ENCODE measurements at regions not wholly inside any gene's neighbourhood (a gene's known extent, or its start where the extent isn't known, plus 50 kb on each side); places are given as distances from the start of the nearest gene placed in this dataset.
"Not testable (repeated sequence)": the region's sequence is repeated elsewhere in the genome, so short reads cannot be mapped to it uniquely, and the experiment has no call there.

- DNase-seq, result no peak
Observed at GRCh38 chr15:23851921-23852320, 164.8 kb upstream of the NDN start.

- no peak for DNase-seq
Observed at GRCh38 chr15:23853286-23853685, 166.2 kb upstream of the NDN start.

- DNase-seq, result no peak
Observed at GRCh38 chr15:23854203-23854911, 167.3 kb upstream of the NDN start.

GRCh38 chr15:23854912-23855659 lies 168.0 kb upstream of the NDN start:
- peak; percentile 1 for DNase-seq

GRCh38 chr15:23855947-23856346 lies 168.8 kb upstream of the NDN start:
- no peak for DNase-seq

- DNase-seq, result peak; percentile 67
Observed at GRCh38 chr15:23857028-23857641, 170.0 kb upstream of the NDN start.

- DNase-seq, result no peak
Observed at GRCh38 chr15:23859008-23859407, 171.9 kb upstream of the NDN start.

GRCh38 chr15:23860290-23861245 lies 173.5 kb upstream of the NDN start:
- DNase-seq, result no peak

- peak; percentile 53 for DNase-seq
Observed at GRCh38 chr15:23866832-23867231, 179.7 kb upstream of the NDN start.

- DNase-seq, result peak; percentile 53
Observed at GRCh38 chr15:23869396-23869795, 182.3 kb upstream of the NDN start.

- DNase-seq, result not testable (repeated sequence)
Observed at GRCh38 chr15:23873613-23874012, 186.5 kb upstream of the NDN start.

- DNase-seq, result peak; percentile 51
Observed at GRCh38 chr15:23877502-23878412, 190.7 kb upstream of the NDN start.

- no peak for DNase-seq
Observed at GRCh38 chr15:23881291-23881690, 194.2 kb upstream of the NDN start.

GRCh38 chr15:23890218-23890617 lies 203.1 kb upstream of the NDN start:
- DNase-seq, result no peak

GRCh38 chr15:23897091-23897490 lies 210.0 kb upstream of the NDN start:
- no peak for DNase-seq

GRCh38 chr15:23897531-23897930 lies 210.4 kb upstream of the NDN start:
- DNase-seq, result no peak

- no peak for DNase-seq
Observed at GRCh38 chr15:23910030-23910429, 222.9 kb upstream of the NDN start.

GRCh38 chr15:23912191-23912590 lies 225.1 kb upstream of the NDN start:
- no peak for DNase-seq

- no peak for DNase-seq
Observed at GRCh38 chr15:23913081-23913480, 226.0 kb upstream of the NDN start.

GRCh38 chr15:23913635-23914034 lies 226.5 kb upstream of the NDN start:
- DNase-seq, result no peak

- no peak for DNase-seq
Observed at GRCh38 chr15:23924686-23925085, 237.6 kb upstream of the NDN start.

GRCh38 chr15:23954931-23955330 lies 267.8 kb upstream of the NDN start:
- DNase-seq, result no peak

All from OCI-M1 (cell line).